GM23338 (cell line): ENCODE measurements at regions not wholly inside any gene's neighbourhood (a gene's known extent, or its start where the extent isn't known, plus 50 kb on each side); places are given as distances from the start of the nearest gene placed in this dataset.

Experiments used
- ATAC-seq: fragments of 200-7000 bp; cut with Tn5 transposase; 3 replicates; pipeline ENCODE4 v1.9.1; 2020
- DNase-seq: peaks from one replicate; pipeline ENCODE4 v3.0.0-alpha.2; 2015; ENCODE audit warnings: low spot score
- H2AFZ ChIP-seq: fragments of 200-600 bp; sonication (generic); 2 replicates; pipeline ENCODE4 v1.8.0; 2016; ENCODE audit warnings: antibody characterized with exemption, mild to moderate bottlenecking, moderate library complexity
- H3F3A ChIP-seq: fragments of 200-600 bp; sonication (generic); replicated peaks from 2 replicates; pipeline ENCODE4 v1.8.0; 2017; ENCODE audit warnings: antibody characterized with exemption, mixed run types, low read depth
- H3K27ac ChIP-seq: fragments of 200-600 bp; sonication (generic); 2 replicates; pipeline ENCODE4 v1.6.1; 2016; ENCODE audit warnings: low read depth
- H3K27me3 ChIP-seq: fragments of 200-600 bp; sonication (generic); 2 replicates; pipeline ENCODE4 v1.8.0; 2016; ENCODE audit warnings: mild to moderate bottlenecking, mixed run types, moderate library complexity; ENCODE audit not compliant: insufficient read depth
- H3K36me3 ChIP-seq: fragments of 200-600 bp; sonication (generic); 2 replicates; pipeline ENCODE4 v1.8.0; 2016; ENCODE audit warnings: mild to moderate bottlenecking; ENCODE audit not compliant: insufficient read depth
- H3K4me1 ChIP-seq: fragments of 200-600 bp; sonication (generic); 2 replicates; pipeline ENCODE4 v1.8.0; 2016; ENCODE audit warnings: mild to moderate bottlenecking, moderate library complexity; ENCODE audit not compliant: insufficient read depth
- H3K4me2 ChIP-seq: fragments of 200-600 bp; sonication (generic); 2 replicates; pipeline ENCODE4 v1.7.1; 2017; ENCODE audit warnings: mixed run types
- H3K4me3 ChIP-seq: fragments of 200-600 bp; sonication (generic); 2 replicates; pipeline ENCODE4 v1.6.1; 2016; ENCODE audit warnings: mixed run types
- H3K79me2 ChIP-seq: fragments of 200-600 bp; sonication (generic); replicated peaks from 2 replicates; pipeline ENCODE4 v1.8.0; 2017; ENCODE audit warnings: mild to moderate bottlenecking; ENCODE audit not compliant: insufficient read depth
- H3K9me2 ChIP-seq: fragments of 200-600 bp; sonication (generic); 2 replicates; pipeline ENCODE4 v1.8.0; 2017; ENCODE audit not compliant: insufficient read depth
- H4K20me1 ChIP-seq: fragments of 200-600 bp; sonication (generic); replicated peaks from 2 replicates; pipeline ENCODE4 v1.8.0; 2017; ENCODE audit warnings: mild to moderate bottlenecking; ENCODE audit not compliant: insufficient read depth
- H3K27ac Mint-ChIP-seq: 2 replicates; pipeline ENCODE4 v1.8.0; 2020; ENCODE audit warnings: inconsistent platforms, mild to moderate bottlenecking, moderate library complexity, mixed read lengths
- H3K27me3 Mint-ChIP-seq: 3 replicates; pipeline ENCODE4 v1.8.0; 2022; ENCODE audit warnings: low read depth, mild to moderate bottlenecking, moderate library complexity, mixed read lengths, inconsistent platforms; ENCODE audit not compliant: insufficient read depth, poor library complexity
- H3K36me3 Mint-ChIP-seq: 3 replicates; pipeline ENCODE4 v1.8.0; 2021; ENCODE audit warnings: low read depth, mild to moderate bottlenecking, inconsistent platforms, moderate library complexity, mixed read lengths
- H3K4me1 Mint-ChIP-seq: 3 replicates; pipeline ENCODE4 v1.8.0; 2020; ENCODE audit warnings: mild to moderate bottlenecking, inconsistent platforms, mixed read lengths
- H3K4me3 Mint-ChIP-seq: 3 replicates; pipeline ENCODE4 v1.8.0; 2021; ENCODE audit warnings: moderate library complexity, mild to moderate bottlenecking, inconsistent platforms, mixed read lengths
- H3K9me3 Mint-ChIP-seq: 3 replicates; pipeline ENCODE4 v1.8.0; 2020; ENCODE audit warnings: moderate library complexity, mild to moderate bottlenecking, inconsistent platforms, mixed read lengths
- CREB1 ChIP-seq: fragments of 250-450 bp; sonication (Bioruptor Pico); IDR thresholded peaks from 2 replicates; pipeline ENCODE4 v1.5.0; 2020; ENCODE audit warnings: low read depth, mild to moderate bottlenecking, moderate library complexity
- CTCF ChIP-seq, 2 experiments: fragments of 200-600 bp in 1 of 2; sonication (generic) in 1 of 2; conservative IDR thresholded peaks; 2 replicates each; pipeline versions ENCODE4 v1.5.1 to v1.6.1; 2016 to 2017; ENCODE audit warnings: antibody characterized with exemption in 2 of 2, low read depth in 2 of 2, mild to moderate bottlenecking in 2 of 2, moderate library complexity in 1 of 2
- EZH2 ChIP-seq: fragments of 200-600 bp; sonication (generic); IDR thresholded peaks from one replicate; pipeline ENCODE4 v1.8.0; 2017; ENCODE audit warnings: antibody characterized with exemption, mild to moderate bottlenecking, low read depth; ENCODE audit not compliant: unreplicated experiment
- JUNB ChIP-seq: IDR thresholded peaks from one replicate; pipeline ENCODE4 v1.6.1; 2016; ENCODE audit warnings: antibody characterized with exemption; ENCODE audit not compliant: unreplicated experiment
- NANOG ChIP-seq: IDR thresholded peaks from 2 replicates; pipeline ENCODE4 v1.6.1; 2016; ENCODE audit warnings: antibody characterized with exemption, borderline replicate concordance
- POLR2AphosphoS5 ChIP-seq: IDR thresholded peaks from 2 replicates; pipeline ENCODE4 v1.6.1; 2016; ENCODE audit warnings: antibody characterized with exemption, low read depth
- REST ChIP-seq: IDR thresholded peaks from one replicate; pipeline ENCODE4 v1.6.1; 2018; ENCODE audit warnings: antibody characterized with exemption; ENCODE audit not compliant: unreplicated experiment
- STAT1 ChIP-seq: IDR thresholded peaks from one replicate; pipeline ENCODE4 v1.6.1; 2016; ENCODE audit warnings: antibody characterized with exemption; ENCODE audit not compliant: unreplicated experiment
- ZNF114 ChIP-seq: fragments of 250-450 bp; sonication (Bioruptor Pico); IDR thresholded peaks from 2 replicates; pipeline ENCODE4 v1.5.0; 2020; ENCODE audit warnings: mild to moderate bottlenecking, moderate library complexity
- ZNF462 ChIP-seq: fragments of 250-450 bp; sonication (Bioruptor Pico); IDR thresholded peaks from 2 replicates; pipeline ENCODE4 v1.5.0; 2020; ENCODE audit warnings: mild to moderate bottlenecking, moderate library complexity

GRCh38 chr5:158506648-158507047, 593.1 kb downstream of the EBF1 start:
- Mint-ChIP-seq H3K36me3 (0 out of 3 replicates have a peak, but pooled peaks cover 4% of the 10 kb centered on the region), H3K27me3 (peaks cover 2% of the 10 kb centered on the region), H3K4me3 (no peak overlapping the region), H3K9me3 (peaks cover 25% of the 10 kb centered on the region), H3K4me1 (no peaks in the 10 kb centered on the region), H3K27ac (no peak overlapping the region)
- Histone ChIP-seq H3K9me2 (no peaks in the 10 kb centered on the region), H3K4me1 (no peaks in the 10 kb centered on the region), H3K4me2 (no peak overlapping the region), H3F3A (no peaks in the 10 kb centered on the region), H4K20me1 (no peaks in the 10 kb centered on the region), H2AFZ (no peak overlapping the region), H3K4me3 (no peak overlapping the region), H3K36me3 (no peaks in the 10 kb centered on the region), H3K27me3 (no peaks in the 10 kb centered on the region), H3K27ac (no peak overlapping the region), H3K79me2 (no peaks in the 10 kb centered on the region)
- DNase-seq (no peak), ATAC-seq (no peak)
- no peak for TF ChIP-seq STAT1
- TF ChIP-seq ZNF462, result no peak

GRCh38 chr5:158502686-158503085, 597.0 kb downstream of the EBF1 start:
- Histone ChIP-seq H3K4me3 (no peak overlapping the region), H3K79me2 (no peaks in the 10 kb centered on the region), H3K27me3 (no peaks in the 10 kb centered on the region), H2AFZ (0 out of 2 replicates have a peak overlapping the region, but pooled peaks have one; percentile 38), H3K27ac (no peak overlapping the region), H3K4me1 (no peaks in the 10 kb centered on the region), H3F3A (no peaks in the 10 kb centered on the region), H4K20me1 (no peaks in the 10 kb centered on the region), H3K9me2 (no peaks in the 10 kb centered on the region), H3K4me2 (no peak overlapping the region), H3K36me3 (no peaks in the 10 kb centered on the region)
- Mint-ChIP-seq H3K9me3 (peaks cover 25% of the 10 kb centered on the region), H3K27ac (no peak overlapping the region), H3K4me1 (no peaks in the 10 kb centered on the region), H3K4me3 (no peak overlapping the region), H3K27me3 (peaks cover 2% of the 10 kb centered on the region), H3K36me3 (0 out of 3 replicates have a peak, but pooled peaks cover 4% of the 10 kb centered on the region)
- DNase-seq (no peak), ATAC-seq (no peak)
- TF ChIP-seq POLR2AphosphoS5 (no peak), CREB1 (no peak), ZNF114 (CRISPR knock-in tag) (no peak), NANOG (no peak), CTCF (conservative IDR thresholded peaks at IDR 0.05; ENCODE audit: low read depth in 2 of 2) (no peak), STAT1 (no peak), EZH2 (no peak), REST (no peak), JUNB (no peak)
